ENCODE measurements at regions not wholly inside any gene's neighbourhood (a gene's known extent, or its start where the extent isn't known, plus 50 kb on each side); places are given as distances from the start of the nearest gene placed in this dataset.

DNA sequence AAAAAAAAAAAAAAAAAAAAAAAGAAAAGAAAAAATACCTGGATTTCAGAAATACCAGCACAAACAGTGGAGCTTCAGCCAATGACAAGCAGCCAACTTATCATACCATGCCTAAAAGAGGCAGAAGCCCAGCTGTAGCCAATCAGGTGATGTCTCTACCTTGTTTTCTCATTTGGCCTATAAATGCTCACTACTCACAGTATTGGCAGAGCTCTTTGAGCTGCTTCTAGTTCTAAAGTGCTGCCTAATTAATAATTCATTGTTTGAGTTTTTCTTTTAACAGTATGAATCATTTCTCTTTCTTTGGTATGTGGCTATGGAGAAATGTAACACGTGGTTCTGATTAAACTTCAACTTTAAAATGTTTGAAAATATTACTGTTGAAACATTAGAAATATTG, 188.8 kb upstream of the TECRL start:
- DNase-seq (ENCODE audit: low read depth): no peak
- TF ChIP-seq CTCF (conservative IDR thresholded peaks at IDR 0.05; ENCODE audit: low read depth, low read length): no peak
- H3K4me3 ChIP-seq (ENCODE audit: low read depth, low read length): no peak overlapping the region

- DNase-seq (ENCODE audit: low read depth): no peak
- no peak overlapping the region for H3K4me3 ChIP-seq (ENCODE audit: low read depth, low read length)
- no peak for TF ChIP-seq CTCF (conservative IDR thresholded peaks at IDR 0.05; ENCODE audit: low read depth, low read length)
These were observed 185.5 kb upstream of the TECRL start for GRCh38 chr4:64594723-64595122.

- no peak for DNase-seq (ENCODE audit: low read depth)
- H3K4me3 ChIP-seq (ENCODE audit: low read depth, low read length): no peak overlapping the region
- no peak for TF ChIP-seq CTCF (conservative IDR thresholded peaks at IDR 0.05; ENCODE audit: low read depth, low read length)
These were observed 179.3 kb upstream of the TECRL start for GRCh38 chr4:64588507-64588906.

GRCh38 chr4:64584981-64585557, 175.8 kb upstream of the TECRL start:
- H3K4me3 ChIP-seq (ENCODE audit: low read depth, low read length): no peak overlapping the region
- TF ChIP-seq CTCF (conservative IDR thresholded peaks at IDR 0.05; ENCODE audit: low read depth, low read length): peak; percentile 66
- DNase-seq (ENCODE audit: low read depth): no peak

DNA sequence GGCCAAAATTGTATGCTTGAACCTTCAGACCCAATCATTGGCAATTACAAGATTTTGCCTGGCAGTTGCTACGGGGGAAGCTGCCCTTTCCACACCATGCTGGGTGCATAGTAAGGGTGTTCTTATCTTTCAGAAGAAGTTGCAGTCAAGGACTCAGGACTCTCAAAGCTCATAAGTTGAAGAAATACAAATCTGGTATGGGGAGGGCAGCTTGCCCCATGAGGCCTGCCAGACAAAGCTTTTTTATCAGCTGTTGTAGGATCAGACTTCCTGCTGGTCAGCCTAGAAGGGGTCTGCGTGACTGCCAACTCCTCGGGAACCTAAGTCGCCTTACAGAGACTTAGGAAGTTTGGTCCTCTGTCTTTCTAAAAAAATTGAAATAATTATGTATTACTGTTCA, 174.9 kb upstream of the TECRL start:
- DNase-seq (ENCODE audit: low read depth): no peak
- no peak overlapping the region for H3K4me3 ChIP-seq (ENCODE audit: low read depth, low read length)
- no peak for TF ChIP-seq CTCF (conservative IDR thresholded peaks at IDR 0.05; ENCODE audit: low read depth, low read length)

DNA sequence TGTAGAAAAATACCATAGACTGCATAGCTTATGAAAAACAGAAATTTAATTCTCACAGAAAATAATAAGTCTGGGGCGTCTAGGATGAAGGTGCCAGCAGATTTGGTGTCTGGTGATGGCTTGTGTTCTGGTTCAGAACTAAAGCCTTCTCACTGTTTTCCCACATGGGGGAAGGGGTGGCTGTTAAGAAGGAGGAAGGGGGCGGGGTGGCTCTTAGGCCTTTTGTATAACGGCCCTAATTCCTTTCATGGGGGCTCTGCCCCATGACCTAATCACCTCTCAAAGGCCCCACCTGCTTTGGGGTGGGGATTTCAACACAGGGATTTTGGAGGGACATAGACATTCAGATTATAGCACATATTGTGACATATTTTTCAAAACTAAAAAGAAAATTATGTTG, 173.2 kb upstream of the TECRL start:
- no peak for TF ChIP-seq CTCF (conservative IDR thresholded peaks at IDR 0.05; ENCODE audit: low read depth, low read length)
- no peak overlapping the region for H3K4me3 ChIP-seq (ENCODE audit: low read depth, low read length)
- DNase-seq (ENCODE audit: low read depth): no peak

- no peak for DNase-seq (ENCODE audit: low read depth)
- TF ChIP-seq CTCF (conservative IDR thresholded peaks at IDR 0.05; ENCODE audit: low read depth, low read length): no peak
- no peak overlapping the region for H3K4me3 ChIP-seq (ENCODE audit: low read depth, low read length)
These were observed 172.2 kb upstream of the TECRL start for GRCh38 chr4:64581422-64581821.

Measured in epithelial cell of proximal tubule (primary cell).